Fibroblast of skin of left biceps (primary cell): ENCODE measurements at regions not wholly inside any gene's neighbourhood (a gene's known extent, or its start where the extent isn't known, plus 50 kb on each side); places are given as distances from the start of the nearest gene placed in this dataset.

Experiments
- DNase-seq, 2 experiments: peaks; one replicate each; pipeline ENCODE4 v3.0.0-alpha.2; 2013; ENCODE audit warnings: low read depth in 2 of 2

- DNase-seq, result no peak
Measured at GRCh38 chr18:41829647-41830516, 125.2 kb upstream of the PIK3C3 start.

- no peak for DNase-seq
Measured at GRCh38 chr18:41828137-41828536, 126.9 kb upstream of the PIK3C3 start.

- no peak for DNase-seq
Measured at GRCh38 chr18:41820784-41821183, 134.2 kb upstream of the PIK3C3 start.

- DNase-seq, result no peak
Measured at GRCh38 chr18:41818381-41819355, 136.4 kb upstream of the PIK3C3 start.

GRCh38 chr18:41814651-41815050 is 140.4 kb upstream of the PIK3C3 start:
- no peak for DNase-seq

- no peak for DNase-seq
Measured at GRCh38 chr18:41809652-41810051, 145.4 kb upstream of the PIK3C3 start.

GRCh38 chr18:41805341-41805740 is 149.7 kb upstream of the PIK3C3 start:
- DNase-seq, result no peak

- no peak for DNase-seq
Measured at GRCh38 chr18:41798879-41799278, 156.2 kb upstream of the PIK3C3 start.

- DNase-seq, result no peak
Measured at GRCh38 chr18:41790687-41791086, 164.3 kb upstream of the PIK3C3 start.

- no peak for DNase-seq
Measured at GRCh38 chr18:41789001-41789400, 166.0 kb upstream of the PIK3C3 start.

- no peak for DNase-seq
Measured at GRCh38 chr18:41783879-41784278, 171.2 kb upstream of the PIK3C3 start.

- no peak for DNase-seq
Measured at GRCh38 chr18:41783065-41783818, 171.8 kb upstream of the PIK3C3 start.

GRCh38 chr18:41771973-41772372 is 183.1 kb upstream of the PIK3C3 start:
- no peak for DNase-seq

GRCh38 chr18:41769265-41769664 is 185.8 kb upstream of the PIK3C3 start:
- no peak for DNase-seq

GRCh38 chr18:41768467-41768866 is 186.6 kb upstream of the PIK3C3 start:
- no peak for DNase-seq

- DNase-seq, result no peak
Measured at GRCh38 chr18:41767960-41768359, 187.1 kb upstream of the PIK3C3 start.

GRCh38 chr18:41765460-41765859 is 189.6 kb upstream of the PIK3C3 start:
- DNase-seq, result no peak

- no peak for DNase-seq
Measured at GRCh38 chr18:41763361-41763760, 191.7 kb upstream of the PIK3C3 start.

- peak; percentile 64 to 70 for DNase-seq
Measured at GRCh38 chr18:41761333-41762018, 193.6 kb upstream of the PIK3C3 start.

- no peak for DNase-seq
Measured at GRCh38 chr18:41758534-41758933, 196.5 kb upstream of the PIK3C3 start.

- no peak for DNase-seq
Measured at GRCh38 chr18:41756141-41756540, 198.9 kb upstream of the PIK3C3 start.
